ENCODE measurements at regions not wholly inside any gene's neighbourhood (a gene's known extent, or its start where the extent isn't known, plus 50 kb on each side); places are given as distances from the start of the nearest gene placed in this dataset.

DNA sequence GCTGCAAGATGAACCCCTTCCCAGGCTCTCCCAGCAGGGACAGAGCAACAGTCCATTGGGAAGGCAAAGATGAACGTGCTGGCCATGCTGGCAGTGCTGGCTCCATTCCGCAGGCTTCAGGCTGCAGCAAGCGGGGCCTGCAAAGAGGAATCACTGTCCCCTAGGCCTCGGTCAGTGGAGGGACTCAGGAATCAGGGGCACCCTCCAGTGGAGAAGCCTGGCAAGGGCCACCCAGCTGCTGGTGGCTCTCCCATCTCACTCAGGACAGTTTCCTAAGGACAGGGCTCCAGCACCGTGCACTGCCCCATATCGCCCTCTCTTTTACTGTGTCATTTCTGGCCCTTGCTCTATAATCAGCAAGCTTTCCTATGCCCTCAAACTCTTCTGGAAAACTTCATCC, 498.6 kb downstream of the EFNB2 start:
- TF ChIP-seq EZH2 (IDR thresholded peaks at IDR 0.05; ENCODE audit: borderline replicate concordance): no peak
- TF ChIP-seq, protein P1, sequence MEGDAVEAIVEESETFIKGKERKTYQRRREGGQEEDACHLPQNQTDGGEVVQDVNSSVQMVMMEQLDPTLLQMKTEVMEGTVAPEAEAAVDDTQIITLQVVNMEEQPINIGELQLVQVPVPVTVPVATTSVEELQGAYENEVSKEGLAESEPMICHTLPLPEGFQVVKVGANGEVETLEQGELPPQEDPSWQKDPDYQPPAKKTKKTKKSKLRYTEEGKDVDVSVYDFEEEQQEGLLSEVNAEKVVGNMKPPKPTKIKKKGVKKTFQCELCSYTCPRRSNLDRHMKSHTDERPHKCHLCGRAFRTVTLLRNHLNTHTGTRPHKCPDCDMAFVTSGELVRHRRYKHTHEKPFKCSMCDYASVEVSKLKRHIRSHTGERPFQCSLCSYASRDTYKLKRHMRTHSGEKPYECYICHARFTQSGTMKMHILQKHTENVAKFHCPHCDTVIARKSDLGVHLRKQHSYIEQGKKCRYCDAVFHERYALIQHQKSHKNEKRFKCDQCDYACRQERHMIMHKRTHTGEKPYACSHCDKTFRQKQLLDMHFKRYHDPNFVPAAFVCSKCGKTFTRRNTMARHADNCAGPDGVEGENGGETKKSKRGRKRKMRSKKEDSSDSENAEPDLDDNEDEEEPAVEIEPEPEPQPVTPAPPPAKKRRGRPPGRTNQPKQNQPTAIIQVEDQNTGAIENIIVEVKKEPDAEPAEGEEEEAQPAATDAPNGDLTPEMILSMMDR (IDR thresholded peaks at IDR 0.05; ENCODE audit: poor library complexity): no peak

Data from hepatocyte (in vitro differentiated cells).